GM23338 (cell line): ENCODE measurements at regions not wholly inside any gene's neighbourhood (a gene's known extent, or its start where the extent isn't known, plus 50 kb on each side); places are given as distances from the start of the nearest gene placed in this dataset.

ENCODE experiments used
- ATAC-seq: fragments of 200-7000 bp; cut with Tn5 transposase; 3 replicates; pipeline ENCODE4 v1.9.1; 2020
- DNase-seq: peaks from one replicate; pipeline ENCODE4 v3.0.0-alpha.2; 2015; ENCODE audit warnings: low spot score
- H2AFZ ChIP-seq: fragments of 200-600 bp; sonication (generic); 2 replicates; pipeline ENCODE4 v1.8.0; 2016; ENCODE audit warnings: antibody characterized with exemption, mild to moderate bottlenecking, moderate library complexity
- H3F3A ChIP-seq: fragments of 200-600 bp; sonication (generic); replicated peaks from 2 replicates; pipeline ENCODE4 v1.8.0; 2017; ENCODE audit warnings: antibody characterized with exemption, mixed run types, low read depth
- H3K27ac ChIP-seq: fragments of 200-600 bp; sonication (generic); 2 replicates; pipeline ENCODE4 v1.6.1; 2016; ENCODE audit warnings: low read depth
- H3K27me3 ChIP-seq: fragments of 200-600 bp; sonication (generic); 2 replicates; pipeline ENCODE4 v1.8.0; 2016; ENCODE audit warnings: mild to moderate bottlenecking, mixed run types, moderate library complexity; ENCODE audit not compliant: insufficient read depth
- H3K36me3 ChIP-seq: fragments of 200-600 bp; sonication (generic); 2 replicates; pipeline ENCODE4 v1.8.0; 2016; ENCODE audit warnings: mild to moderate bottlenecking; ENCODE audit not compliant: insufficient read depth
- H3K4me1 ChIP-seq: fragments of 200-600 bp; sonication (generic); 2 replicates; pipeline ENCODE4 v1.8.0; 2016; ENCODE audit warnings: mild to moderate bottlenecking, moderate library complexity; ENCODE audit not compliant: insufficient read depth
- H3K4me2 ChIP-seq: fragments of 200-600 bp; sonication (generic); 2 replicates; pipeline ENCODE4 v1.7.1; 2017; ENCODE audit warnings: mixed run types
- H3K4me3 ChIP-seq: fragments of 200-600 bp; sonication (generic); 2 replicates; pipeline ENCODE4 v1.6.1; 2016; ENCODE audit warnings: mixed run types
- H3K79me2 ChIP-seq: fragments of 200-600 bp; sonication (generic); replicated peaks from 2 replicates; pipeline ENCODE4 v1.8.0; 2017; ENCODE audit warnings: mild to moderate bottlenecking; ENCODE audit not compliant: insufficient read depth
- H3K9me2 ChIP-seq: fragments of 200-600 bp; sonication (generic); 2 replicates; pipeline ENCODE4 v1.8.0; 2017; ENCODE audit not compliant: insufficient read depth
- H4K20me1 ChIP-seq: fragments of 200-600 bp; sonication (generic); replicated peaks from 2 replicates; pipeline ENCODE4 v1.8.0; 2017; ENCODE audit warnings: mild to moderate bottlenecking; ENCODE audit not compliant: insufficient read depth
- H3K27ac Mint-ChIP-seq: 2 replicates; pipeline ENCODE4 v1.8.0; 2020; ENCODE audit warnings: inconsistent platforms, mild to moderate bottlenecking, moderate library complexity, mixed read lengths
- H3K27me3 Mint-ChIP-seq: 3 replicates; pipeline ENCODE4 v1.8.0; 2022; ENCODE audit warnings: low read depth, mild to moderate bottlenecking, moderate library complexity, mixed read lengths, inconsistent platforms; ENCODE audit not compliant: insufficient read depth, poor library complexity
- H3K36me3 Mint-ChIP-seq: 3 replicates; pipeline ENCODE4 v1.8.0; 2021; ENCODE audit warnings: low read depth, mild to moderate bottlenecking, inconsistent platforms, moderate library complexity, mixed read lengths
- H3K4me1 Mint-ChIP-seq: 3 replicates; pipeline ENCODE4 v1.8.0; 2020; ENCODE audit warnings: mild to moderate bottlenecking, inconsistent platforms, mixed read lengths
- H3K4me3 Mint-ChIP-seq: 3 replicates; pipeline ENCODE4 v1.8.0; 2021; ENCODE audit warnings: moderate library complexity, mild to moderate bottlenecking, inconsistent platforms, mixed read lengths
- H3K9me3 Mint-ChIP-seq: 3 replicates; pipeline ENCODE4 v1.8.0; 2020; ENCODE audit warnings: moderate library complexity, mild to moderate bottlenecking, inconsistent platforms, mixed read lengths
- CREB1 ChIP-seq: fragments of 250-450 bp; sonication (Bioruptor Pico); IDR thresholded peaks from 2 replicates; pipeline ENCODE4 v1.5.0; 2020; ENCODE audit warnings: low read depth, mild to moderate bottlenecking, moderate library complexity
- CTCF ChIP-seq, 2 experiments: fragments of 200-600 bp in 1 of 2; sonication (generic) in 1 of 2; conservative IDR thresholded peaks; 2 replicates each; pipeline versions ENCODE4 v1.5.1 to v1.6.1; 2016 to 2017; ENCODE audit warnings: antibody characterized with exemption in 2 of 2, low read depth in 2 of 2, mild to moderate bottlenecking in 2 of 2, moderate library complexity in 1 of 2
- ETS1 ChIP-seq: IDR thresholded peaks from 2 replicates; pipeline ENCODE4 v1.6.1; 2016; ENCODE audit warnings: antibody characterized with exemption
- EZH2 ChIP-seq: fragments of 200-600 bp; sonication (generic); IDR thresholded peaks from one replicate; pipeline ENCODE4 v1.8.0; 2017; ENCODE audit warnings: antibody characterized with exemption, mild to moderate bottlenecking, low read depth; ENCODE audit not compliant: unreplicated experiment
- EZH2phosphoT487 ChIP-seq: fragments of 200-600 bp; sonication (generic); IDR thresholded peaks from one replicate; pipeline ENCODE4 v1.8.1; 2018; ENCODE audit warnings: antibody characterized with exemption; ENCODE audit not compliant: unreplicated experiment
- JUNB ChIP-seq: IDR thresholded peaks from one replicate; pipeline ENCODE4 v1.6.1; 2016; ENCODE audit warnings: antibody characterized with exemption; ENCODE audit not compliant: unreplicated experiment
- NANOG ChIP-seq: IDR thresholded peaks from 2 replicates; pipeline ENCODE4 v1.6.1; 2016; ENCODE audit warnings: antibody characterized with exemption, borderline replicate concordance
- POLR2AphosphoS5 ChIP-seq: IDR thresholded peaks from 2 replicates; pipeline ENCODE4 v1.6.1; 2016; ENCODE audit warnings: antibody characterized with exemption, low read depth
- STAT1 ChIP-seq: IDR thresholded peaks from one replicate; pipeline ENCODE4 v1.6.1; 2016; ENCODE audit warnings: antibody characterized with exemption; ENCODE audit not compliant: unreplicated experiment
- ZNF114 ChIP-seq: fragments of 250-450 bp; sonication (Bioruptor Pico); IDR thresholded peaks from 2 replicates; pipeline ENCODE4 v1.5.0; 2020; ENCODE audit warnings: mild to moderate bottlenecking, moderate library complexity
- ZNF331 ChIP-seq: fragments of 250-450 bp; sonication (Bioruptor Pico); IDR thresholded peaks from 2 replicates; pipeline ENCODE4 v1.5.0; 2020; ENCODE audit warnings: low read depth, mild to moderate bottlenecking, moderate library complexity
- ZNF462 ChIP-seq: fragments of 250-450 bp; sonication (Bioruptor Pico); IDR thresholded peaks from 2 replicates; pipeline ENCODE4 v1.5.0; 2020; ENCODE audit warnings: mild to moderate bottlenecking, moderate library complexity
- TF ChIP-seq, protein P1 (sequence below): IDR thresholded peaks from one replicate; pipeline ENCODE4 v1.6.1; 2018; ENCODE audit warnings: antibody characterized with exemption; ENCODE audit not compliant: unreplicated experiment

- no peak for TF ChIP-seq ZNF462 (CRISPR knock-in tag)
- no peak for TF ChIP-seq NANOG
- no peak for TF ChIP-seq EZH2phosphoT487
These were observed 116.9 kb upstream of the FAM174A start (continued) for GRCh38 chr5:100418231-100418630.

DNA sequence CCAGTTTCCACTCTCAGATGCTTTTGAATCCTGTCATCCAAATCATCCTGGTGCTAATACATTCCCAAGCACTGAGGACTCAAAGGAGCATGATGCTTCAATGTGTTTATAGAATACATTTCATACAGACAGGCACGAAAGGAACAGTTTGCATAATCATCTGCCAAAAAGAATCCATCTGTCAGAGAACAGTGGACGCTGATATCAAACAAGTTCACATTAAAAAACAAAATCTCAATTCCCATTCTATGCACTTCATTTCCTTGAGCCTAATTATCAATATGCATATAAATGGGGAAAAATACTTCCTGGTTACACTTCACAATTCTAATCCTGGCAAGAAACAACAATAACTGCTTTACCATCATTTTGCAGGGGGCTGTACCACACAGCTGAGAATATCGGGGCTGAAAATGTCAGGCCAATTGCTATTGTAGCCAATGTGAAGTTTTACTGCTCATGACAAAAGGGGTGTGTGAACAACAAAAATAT lies 125.5 kb upstream of the FAM174A start:
- no peaks in the 10 kb centered on the region for H3K9me3 Mint-ChIP-seq
- H3K4me1 ChIP-seq = no peaks in the 10 kb centered on the region; the same call in 1 of the 2 replicates
- no peaks in the 10 kb centered on the region for H3K4me1 Mint-ChIP-seq
- no peaks in the 10 kb centered on the region for H3F3A ChIP-seq
- H3K27me3 Mint-ChIP-seq = no peaks in the 10 kb centered on the region
- H3K79me2 ChIP-seq = no peaks in the 10 kb centered on the region
- no peaks in the 10 kb centered on the region for H3K36me3 ChIP-seq
- ATAC-seq = no peak
- no peaks in the 10 kb centered on the region for H3K36me3 Mint-ChIP-seq
- H4K20me1 ChIP-seq = no peaks in the 10 kb centered on the region
- no peak overlapping the region for H3K4me2 ChIP-seq
- no peak overlapping the region for H3K4me3 ChIP-seq
- no peak for DNase-seq
- no peaks in the 10 kb centered on the region for H3K9me2 ChIP-seq
- no peak overlapping the region for H3K4me3 Mint-ChIP-seq
- no peak overlapping the region for H3K27ac Mint-ChIP-seq
- H3K27me3 ChIP-seq = no peaks in the 10 kb centered on the region
- H3K27ac ChIP-seq = no peak overlapping the region
- H2AFZ ChIP-seq = no peak overlapping the region
- TF ChIP-seq ZNF114 (CRISPR knock-in tag) (no peak), ZNF331 (CRISPR knock-in tag) (no peak), NANOG (no peak), ETS1 (no peak), EZH2phosphoT487 (no peak), STAT1 (no peak), CTCF (conservative IDR thresholded peaks at IDR 0.05; ENCODE audit: low read depth in 2 of 2) (no peak), JUNB (no peak), EZH2 (no peak), CREB1 (CRISPR knock-in tag) (no peak), POLR2AphosphoS5 (no peak)
- TF ChIP-seq, protein P1, sequence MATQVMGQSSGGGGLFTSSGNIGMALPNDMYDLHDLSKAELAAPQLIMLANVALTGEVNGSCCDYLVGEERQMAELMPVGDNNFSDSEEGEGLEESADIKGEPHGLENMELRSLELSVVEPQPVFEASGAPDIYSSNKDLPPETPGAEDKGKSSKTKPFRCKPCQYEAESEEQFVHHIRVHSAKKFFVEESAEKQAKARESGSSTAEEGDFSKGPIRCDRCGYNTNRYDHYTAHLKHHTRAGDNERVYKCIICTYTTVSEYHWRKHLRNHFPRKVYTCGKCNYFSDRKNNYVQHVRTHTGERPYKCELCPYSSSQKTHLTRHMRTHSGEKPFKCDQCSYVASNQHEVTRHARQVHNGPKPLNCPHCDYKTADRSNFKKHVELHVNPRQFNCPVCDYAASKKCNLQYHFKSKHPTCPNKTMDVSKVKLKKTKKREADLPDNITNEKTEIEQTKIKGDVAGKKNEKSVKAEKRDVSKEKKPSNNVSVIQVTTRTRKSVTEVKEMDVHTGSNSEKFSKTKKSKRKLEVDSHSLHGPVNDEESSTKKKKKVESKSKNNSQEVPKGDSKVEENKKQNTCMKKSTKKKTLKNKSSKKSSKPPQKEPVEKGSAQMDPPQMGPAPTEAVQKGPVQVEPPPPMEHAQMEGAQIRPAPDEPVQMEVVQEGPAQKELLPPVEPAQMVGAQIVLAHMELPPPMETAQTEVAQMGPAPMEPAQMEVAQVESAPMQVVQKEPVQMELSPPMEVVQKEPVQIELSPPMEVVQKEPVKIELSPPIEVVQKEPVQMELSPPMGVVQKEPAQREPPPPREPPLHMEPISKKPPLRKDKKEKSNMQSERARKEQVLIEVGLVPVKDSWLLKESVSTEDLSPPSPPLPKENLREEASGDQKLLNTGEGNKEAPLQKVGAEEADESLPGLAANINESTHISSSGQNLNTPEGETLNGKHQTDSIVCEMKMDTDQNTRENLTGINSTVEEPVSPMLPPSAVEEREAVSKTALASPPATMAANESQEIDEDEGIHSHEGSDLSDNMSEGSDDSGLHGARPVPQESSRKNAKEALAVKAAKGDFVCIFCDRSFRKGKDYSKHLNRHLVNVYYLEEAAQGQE = no peak
